Stimulated activated CD8-positive, alpha-beta memory T cell treated with anti-CD3 and anti-CD28 coated beads, Interleukin-15, amount 100 ng/mL, for 1 hour (primary cell): ENCODE measurements at regions not wholly inside any gene's neighbourhood (a gene's known extent, or its start where the extent isn't known, plus 50 kb on each side); places are given as distances from the start of the nearest gene placed in this dataset.
"Not testable (repeated sequence)": the region's sequence is repeated elsewhere in the genome, so short reads cannot be mapped to it uniquely, and the experiment has no call there.

Experiments used
- DNase-seq: peaks from one replicate; pipeline ENCODE4 v3.0.0-alpha.2; 2020; ENCODE audit warnings: low read depth

DNA sequence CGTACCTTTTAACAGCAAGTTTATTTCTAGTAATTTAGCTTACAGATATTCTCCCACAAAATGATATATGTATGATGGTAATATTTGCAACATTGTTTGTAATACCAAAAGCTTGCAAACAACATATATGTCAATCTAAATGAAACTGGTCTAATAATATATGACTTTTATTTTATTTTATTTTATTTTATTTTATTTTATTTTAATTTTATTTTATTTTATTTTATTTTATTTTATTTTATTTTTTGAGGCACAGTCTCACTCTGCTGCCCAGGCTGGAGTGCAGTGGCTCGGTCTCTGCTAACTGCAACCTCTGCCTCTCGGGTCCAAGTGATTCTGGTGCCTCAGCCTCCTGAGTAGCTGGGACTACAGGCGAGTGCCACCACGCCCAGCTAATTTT, 94.6 kb upstream of the ABCA1 start:
- DNase-seq = not testable (repeated sequence)

DNA sequence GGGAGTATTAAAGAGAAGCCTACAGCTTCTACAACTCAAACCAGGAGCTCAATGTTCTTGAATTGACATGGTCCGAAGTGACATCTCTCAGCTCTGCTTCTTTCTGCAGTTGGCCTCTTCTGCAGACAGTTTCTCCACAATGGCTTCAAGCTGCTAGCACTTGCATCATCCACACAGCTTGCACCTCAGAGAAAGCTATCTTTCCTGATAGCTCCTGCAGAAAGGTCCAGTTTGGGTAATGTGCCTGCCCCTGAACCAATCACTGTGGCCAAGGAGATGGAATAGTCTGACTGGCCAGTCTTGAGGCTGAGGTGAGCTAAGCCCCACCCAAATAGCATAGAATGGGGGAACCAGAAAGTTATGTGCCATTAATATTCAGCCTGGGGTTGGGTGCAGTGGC, 95.8 kb upstream of the ABCA1 start:
- DNase-seq = no peak

DNA sequence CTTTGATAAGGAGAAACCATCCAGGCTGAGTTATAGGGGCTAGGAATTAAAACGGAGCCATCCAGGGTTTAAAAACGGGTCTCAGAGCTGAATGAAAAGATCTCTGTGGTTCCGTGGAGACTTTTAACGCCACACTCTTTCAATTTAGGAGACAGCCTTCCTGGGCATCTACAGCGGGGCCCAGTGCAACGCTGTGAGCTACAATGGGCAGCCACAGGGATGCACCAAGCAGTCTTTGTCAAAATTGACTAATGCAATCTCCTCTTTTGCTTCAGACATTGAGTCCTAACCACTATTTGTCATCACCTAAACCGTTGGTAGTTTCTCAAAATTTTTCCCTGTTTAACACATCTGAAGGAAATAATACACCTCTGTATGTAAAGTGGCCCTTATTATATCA, 96.6 kb upstream of the ABCA1 start:
- DNase-seq = no peak

DNA sequence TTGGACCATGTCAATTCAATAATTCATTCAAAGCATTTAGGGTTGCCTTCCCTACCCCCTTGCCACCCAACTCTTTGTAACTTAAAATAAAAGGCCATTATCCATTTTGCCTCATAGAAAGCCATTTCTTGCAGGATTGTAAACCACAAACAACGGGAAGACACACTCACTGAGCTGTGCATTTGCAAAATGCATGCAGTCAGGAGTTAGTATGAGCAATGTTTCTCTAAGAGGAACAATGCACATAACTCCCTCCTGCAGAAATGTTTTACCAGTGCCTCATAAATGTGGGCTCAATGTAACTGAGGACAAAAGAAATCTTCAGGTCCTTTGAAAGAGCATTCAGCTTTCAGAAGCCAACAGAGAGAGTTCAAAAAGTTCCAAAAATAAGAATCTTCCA, 98.5 kb upstream of the ABCA1 start:
- DNase-seq = no peak

DNA sequence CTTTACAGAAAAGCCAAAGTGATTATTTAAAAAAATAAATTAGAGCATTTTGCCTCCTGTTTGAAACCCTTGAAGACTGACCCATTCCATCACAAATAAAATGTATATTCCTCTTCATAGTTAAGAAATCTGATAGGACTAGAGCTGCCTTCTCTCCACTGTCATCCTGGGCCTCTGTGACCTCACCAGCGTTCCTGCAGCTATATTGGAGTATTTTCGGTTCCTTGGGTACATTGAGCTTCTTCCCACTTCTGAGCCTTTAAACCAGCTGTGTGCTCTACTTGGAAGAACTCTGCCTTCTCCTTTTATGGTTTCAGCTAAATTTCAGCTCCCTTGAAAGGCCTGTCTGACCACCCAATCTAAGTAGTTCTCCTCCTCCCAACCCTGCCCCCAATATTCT, 99.1 kb upstream of the ABCA1 start:
- no peak for DNase-seq

DNA sequence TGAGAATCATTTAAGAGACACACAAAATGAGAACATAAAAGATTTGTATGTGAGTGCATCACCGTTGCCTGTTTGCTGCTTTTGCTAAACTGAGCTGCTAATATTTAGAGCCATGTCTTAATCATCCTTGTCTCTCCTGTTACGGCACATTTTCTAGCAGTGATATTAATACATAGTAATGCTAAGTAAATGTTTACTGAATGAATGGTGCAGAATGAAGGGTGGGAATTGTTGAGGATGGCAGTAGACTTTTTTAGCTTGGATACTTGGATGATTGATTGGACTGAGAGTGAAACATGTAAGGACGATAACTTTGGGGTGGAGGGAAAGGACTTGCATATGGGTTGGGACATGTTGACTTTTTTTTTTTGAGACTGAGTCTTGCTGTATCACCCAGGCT, 102.3 kb upstream of the ABCA1 start:
- DNase-seq = no peak

DNA sequence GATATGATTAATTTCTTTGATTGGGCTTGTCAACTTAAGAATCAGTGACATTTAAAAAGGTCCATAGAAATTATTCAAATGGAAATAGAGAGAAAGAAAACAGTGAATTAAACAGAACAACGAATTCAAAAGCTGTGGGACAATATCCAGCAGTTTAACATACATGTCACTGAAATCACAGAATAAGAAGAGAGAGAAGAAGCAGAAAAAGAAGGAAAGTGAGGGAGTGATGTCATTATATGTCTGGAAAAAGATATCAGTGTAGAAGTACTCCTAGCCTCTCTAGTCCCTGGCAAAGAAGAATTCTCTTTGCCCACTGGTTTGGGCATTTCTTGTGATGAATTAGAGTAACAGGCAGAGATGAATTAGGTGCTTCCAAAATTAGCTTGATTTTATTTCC, 109.2 kb upstream of the ABCA1 start:
- no peak for DNase-seq

DNA sequence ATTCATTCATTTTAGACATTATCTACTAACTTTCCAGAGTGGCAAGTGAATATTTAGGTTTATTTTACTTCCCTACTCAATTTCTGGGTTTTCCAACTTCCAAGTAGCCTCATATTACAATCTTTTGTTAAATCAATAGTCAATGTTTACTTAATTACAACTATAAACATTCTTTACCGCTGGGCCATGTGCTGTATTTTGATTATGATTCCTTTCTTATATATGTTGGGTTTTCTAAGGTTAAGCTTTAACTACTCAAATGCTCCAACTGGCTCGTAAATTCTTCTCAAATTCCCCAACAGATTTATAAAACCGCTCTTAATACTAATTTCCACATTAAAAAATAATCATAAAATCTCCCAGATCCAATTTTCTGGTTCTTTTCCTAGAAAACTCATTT, 110.1 kb upstream of the ABCA1 start:
- DNase-seq = no peak

DNA sequence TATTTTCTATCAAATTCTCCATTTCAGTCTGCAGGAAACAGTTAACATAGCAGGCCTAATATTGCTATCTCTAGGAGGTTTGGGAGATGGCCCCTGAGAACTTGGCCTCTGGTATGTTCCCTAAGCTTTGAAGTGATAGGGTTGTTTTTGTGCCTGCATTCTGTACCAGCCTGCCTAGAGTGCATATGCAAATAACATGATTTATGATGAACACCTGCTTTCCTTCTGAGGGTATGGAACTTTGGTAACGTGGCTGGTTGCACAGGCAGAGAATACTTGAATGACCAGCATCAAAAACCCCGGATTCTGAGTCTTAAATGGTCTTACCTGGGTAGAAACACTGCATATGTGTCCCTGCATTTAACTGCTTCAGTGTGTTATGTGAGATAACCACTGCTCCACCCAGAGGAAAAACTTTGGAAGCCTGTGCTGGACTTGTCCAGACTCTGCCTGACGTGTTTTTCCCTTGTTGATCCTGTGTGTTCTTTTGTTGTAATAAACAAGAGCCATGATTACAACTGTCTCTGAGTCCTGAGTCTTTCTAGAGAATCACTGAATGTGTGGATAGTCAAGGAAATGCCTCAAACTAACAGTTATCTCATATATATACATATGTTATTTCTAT, 111.3 kb upstream of the ABCA1 start:
- no peak for DNase-seq

DNA sequence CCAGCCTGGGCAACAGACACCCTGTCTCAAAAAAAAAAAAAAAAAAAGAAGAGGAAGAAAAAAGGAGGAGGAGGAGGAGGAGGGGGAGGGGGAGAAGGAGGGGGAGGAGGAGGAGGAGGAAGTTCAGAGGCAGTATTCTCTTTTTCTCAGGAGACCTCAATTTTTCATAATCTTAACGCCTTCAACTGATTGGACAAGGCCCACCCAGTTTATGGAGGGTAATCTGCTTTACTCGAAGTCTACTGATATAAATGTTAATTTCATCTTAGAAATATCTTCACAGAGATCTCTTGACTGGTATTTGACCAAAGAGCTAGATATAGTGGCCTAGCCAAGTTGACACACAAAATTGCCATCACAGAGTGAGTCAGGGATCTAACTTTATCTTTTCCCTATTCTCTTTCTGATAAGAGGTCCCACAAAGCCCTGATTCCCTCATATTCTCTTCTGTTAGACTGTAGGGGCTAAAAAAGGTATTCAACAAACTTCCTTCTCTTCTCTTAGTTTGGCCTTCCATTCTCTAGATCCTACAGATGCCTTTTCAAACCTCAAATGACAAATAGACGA, 115.5 kb upstream of the ABCA1 start:
- DNase-seq = no peak

DNA sequence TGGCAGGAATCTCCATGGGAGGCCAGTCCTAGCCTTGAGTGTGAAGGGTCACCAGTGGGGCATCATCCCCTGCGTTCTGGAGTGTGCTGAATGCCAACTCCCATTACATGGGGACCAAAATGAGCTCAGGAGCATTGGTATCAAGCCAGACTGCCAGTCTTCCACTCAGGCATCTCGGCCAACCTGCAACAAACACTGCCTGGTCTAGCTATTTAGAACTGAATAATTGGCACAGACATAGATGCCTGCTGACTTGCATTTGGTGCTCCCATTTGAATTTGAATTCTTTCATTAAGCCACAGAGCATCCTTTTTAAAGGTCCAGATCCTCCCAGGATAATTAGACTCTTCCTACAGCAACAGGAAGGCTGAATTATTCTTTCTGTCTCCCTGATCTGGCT, 116.6 kb upstream of the ABCA1 start:
- DNase-seq = no peak

DNA sequence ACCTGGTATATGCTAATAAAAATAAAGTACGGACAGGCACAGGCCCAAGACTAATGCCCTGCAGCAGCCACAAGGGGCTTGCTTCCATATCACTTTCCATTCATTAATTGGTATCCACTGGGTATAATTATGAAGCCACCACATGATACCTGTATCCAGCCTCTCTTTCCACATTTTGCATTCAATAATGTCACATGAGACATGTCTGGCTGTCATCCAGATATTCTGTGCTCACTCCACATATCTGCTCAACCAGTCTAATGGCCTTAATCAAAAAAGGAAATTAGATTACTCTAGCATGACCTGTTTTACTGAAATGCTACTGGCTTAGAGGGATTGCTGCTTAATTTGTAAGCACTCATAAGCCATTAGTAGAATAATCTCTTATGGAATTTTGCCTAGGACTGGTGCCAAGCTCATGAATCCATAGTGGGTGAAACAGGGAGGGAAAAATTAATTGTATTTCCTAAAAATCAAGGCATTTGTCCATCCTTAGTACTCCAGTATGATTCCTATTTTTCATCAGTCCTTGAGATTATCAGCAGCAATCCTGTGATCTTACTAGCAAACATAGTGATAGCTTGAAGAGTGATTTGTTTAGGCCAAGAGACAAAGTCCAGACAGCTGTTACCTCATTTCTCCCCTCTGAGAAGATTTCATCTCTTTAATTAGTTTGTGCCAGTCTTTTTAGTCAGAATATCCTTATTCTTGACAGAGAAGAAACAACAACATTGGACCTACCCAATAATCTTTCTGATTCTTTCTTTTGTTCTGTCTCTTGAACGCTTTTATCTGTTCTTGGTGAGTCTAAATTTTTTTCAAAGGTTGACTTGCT, 119.2 kb upstream of the ABCA1 start:
- DNase-seq = no peak

DNA sequence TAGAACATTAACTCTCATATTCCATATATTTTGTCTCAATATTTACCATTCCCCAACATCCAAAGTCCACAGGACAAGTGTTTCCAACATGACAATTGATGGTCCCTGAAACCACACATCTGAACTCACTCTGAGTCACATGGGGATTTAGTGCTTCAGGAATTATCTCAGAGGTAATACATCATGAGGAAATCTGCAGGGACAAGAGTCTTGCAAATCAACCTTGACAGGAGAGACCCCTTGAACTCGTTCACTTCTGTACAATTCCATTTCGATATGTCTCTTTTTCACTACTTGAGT, 119.7 kb upstream of the ABCA1 start:
- DNase-seq = no peak

DNA sequence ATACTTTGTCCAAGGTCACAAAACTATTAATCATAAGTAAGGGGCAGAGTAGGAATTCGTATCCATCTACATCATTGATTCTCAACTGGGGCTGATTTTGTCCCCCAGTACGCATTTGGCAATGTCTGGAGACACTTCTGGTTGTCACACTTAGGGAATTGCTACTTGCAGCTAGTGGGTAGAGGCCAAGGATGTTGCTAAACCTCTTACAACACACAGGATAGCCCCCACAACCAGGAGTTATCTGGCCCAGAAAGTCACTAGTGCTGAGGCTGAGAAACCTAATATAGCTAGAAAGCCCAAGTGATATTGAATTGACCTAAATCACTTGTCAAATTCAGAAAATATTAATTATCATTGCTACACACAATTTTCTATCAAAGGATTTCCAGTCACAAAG, 120.4 kb upstream of the ABCA1 start:
- no peak for DNase-seq

DNA sequence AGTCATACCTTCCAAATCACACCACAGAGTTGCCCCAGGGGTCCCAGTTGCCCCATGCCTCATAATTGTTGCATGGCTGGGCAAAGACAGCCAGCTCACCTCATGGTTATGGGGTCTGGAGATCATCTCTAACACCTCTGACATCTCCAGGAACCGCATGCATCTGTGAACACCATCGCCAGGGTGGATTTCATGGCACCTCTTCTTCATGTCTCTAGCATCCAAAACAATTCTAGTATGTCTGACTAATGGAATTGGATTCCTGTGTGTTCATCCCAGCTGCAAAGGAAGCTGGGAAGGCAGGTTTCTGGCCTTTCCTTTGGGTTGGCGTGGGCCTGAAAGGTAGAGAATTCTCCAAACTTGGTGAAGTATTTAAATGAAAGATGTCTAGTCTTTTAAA, 122.3 kb upstream of the ABCA1 start:
- DNase-seq = no peak

DNA sequence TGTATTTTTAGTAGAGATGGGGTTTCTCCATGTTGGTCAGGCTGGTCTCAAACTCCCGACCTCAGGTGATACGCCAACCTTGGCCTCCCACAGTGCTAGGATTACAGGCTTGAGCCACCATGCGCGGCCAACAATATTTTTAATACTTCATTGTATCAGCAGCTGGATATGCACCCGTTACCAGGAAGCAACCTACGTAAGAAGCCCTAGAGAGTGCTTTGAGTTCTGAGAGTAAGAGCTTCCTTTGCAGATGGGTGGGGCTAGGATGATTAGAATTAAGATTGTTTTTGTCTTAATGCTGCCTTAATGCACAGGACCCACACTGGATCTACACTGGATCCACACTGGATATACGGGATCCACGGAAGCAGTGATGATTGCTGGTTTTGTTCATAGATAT, 123.9 kb upstream of the ABCA1 start:
- no peak for DNase-seq

DNA sequence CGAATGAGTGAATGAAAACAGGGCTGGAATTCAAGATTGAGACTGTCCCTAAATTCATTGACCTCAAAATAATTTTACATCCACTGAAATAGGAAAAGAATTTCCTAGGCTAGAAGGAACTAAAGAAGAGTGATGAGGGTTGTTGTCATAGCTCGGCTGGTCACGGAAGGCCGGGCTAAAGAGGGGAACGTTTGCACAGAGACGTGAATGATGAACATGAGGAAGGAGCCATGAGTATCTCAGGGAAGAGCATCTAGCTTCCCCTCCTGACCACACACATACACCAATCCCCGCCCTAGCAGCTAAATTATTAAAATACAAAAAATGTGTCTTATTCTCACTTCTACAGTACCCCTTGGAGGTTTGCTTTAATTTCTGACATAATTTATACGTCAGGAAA, 124.4 kb upstream of the ABCA1 start:
- no peak for DNase-seq

DNA sequence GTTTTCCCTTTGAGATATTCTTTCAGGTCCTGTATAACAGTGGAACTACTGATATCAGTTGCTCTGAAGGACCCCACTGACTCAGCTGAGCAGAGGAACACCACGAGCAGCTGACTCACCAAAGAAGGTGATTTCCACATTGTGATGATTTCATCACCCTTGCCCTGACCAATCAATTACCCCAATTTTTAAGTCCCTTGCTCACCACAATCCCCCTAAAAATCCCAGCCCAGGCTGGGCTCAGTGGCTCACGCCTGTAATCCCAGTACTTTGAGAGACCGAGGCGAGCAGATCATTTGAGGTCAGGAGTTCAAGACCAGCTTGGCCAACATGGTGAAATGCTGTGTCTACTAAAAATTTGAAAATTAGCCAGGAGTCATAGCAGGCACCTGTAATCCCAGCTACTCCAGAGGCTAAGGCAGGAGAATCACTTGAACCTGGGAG, 125.3 kb upstream of the ABCA1 start:
- DNase-seq = no peak

DNA sequence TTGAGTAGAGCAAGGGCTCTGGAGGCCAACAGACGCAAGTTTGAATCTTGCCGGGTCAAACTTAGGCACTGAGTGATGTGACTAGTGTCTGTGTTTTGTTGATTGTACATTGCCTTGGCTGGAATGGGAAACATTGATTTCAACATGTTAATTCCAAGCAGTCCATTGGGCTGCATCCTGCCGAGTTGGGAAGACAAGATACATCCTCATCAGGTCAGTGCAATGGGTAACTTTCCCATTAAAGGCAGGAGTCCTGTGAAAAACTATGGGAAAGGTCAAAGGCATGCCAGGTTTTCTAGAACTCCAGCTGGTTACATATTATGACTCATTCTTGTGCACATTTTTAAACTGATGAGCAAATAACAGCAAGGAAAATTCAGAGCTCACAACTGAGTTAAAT, 126.5 kb upstream of the ABCA1 start:
- DNase-seq = no peak

DNA sequence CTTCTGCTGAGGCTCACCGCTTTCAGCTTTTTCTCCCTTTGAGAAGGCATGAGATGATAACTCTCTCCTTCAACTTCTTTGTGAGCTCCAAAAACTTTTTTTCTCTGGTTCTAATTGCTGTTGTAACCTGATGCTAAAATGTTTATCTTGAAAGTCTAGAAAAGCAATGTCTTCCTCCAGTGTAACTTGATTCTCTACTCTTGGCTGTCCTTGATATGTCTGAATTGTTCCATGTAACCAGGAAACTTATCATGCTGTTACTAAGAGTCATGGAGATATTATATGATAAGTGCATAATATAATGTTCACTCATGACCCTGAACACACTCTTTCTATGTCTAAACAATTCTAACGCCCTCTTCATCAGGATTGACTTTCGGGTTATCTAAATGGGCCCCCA, 128.0 kb upstream of the ABCA1 start:
- DNase-seq = no peak

DNA sequence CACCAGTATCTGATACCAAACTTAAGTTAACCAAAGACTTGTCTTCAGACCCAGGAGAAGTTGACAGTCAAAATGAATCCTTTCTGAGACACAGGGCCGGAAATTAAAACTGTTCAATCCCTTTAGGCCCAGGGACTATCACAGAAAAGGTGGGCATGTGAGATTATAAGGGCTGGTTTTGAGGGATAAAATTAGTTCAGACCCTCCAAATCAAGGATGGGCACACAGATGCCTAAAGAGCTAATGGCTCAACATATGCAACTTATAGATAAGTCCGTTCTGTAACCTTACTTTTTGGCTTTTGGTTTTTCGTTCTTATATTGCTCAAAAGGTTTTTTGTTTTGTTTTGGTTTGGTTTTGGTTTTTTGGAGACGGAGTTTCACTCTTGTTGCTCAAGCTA, 129.6 kb upstream of the ABCA1 start:
- DNase-seq = no peak

DNA sequence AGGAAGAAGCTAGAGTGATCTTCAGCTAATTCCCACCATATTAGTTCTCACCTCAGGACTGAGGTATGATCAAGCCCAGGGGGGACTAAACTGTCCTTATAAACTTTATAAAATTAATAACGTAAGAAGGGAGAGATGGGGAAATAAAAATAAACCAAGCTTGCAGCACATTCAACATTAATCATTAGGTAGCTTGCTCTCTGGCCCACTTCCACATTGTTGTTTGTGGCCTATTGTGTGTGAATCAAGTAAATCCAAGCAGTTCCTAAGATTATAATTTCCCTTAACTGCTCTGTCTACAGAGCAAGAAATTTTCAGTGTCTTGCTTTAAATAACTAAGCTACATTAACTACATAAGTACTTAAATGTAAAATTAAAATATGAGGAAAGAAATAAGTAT, 131.3 kb upstream of the ABCA1 start:
- no peak for DNase-seq

DNA sequence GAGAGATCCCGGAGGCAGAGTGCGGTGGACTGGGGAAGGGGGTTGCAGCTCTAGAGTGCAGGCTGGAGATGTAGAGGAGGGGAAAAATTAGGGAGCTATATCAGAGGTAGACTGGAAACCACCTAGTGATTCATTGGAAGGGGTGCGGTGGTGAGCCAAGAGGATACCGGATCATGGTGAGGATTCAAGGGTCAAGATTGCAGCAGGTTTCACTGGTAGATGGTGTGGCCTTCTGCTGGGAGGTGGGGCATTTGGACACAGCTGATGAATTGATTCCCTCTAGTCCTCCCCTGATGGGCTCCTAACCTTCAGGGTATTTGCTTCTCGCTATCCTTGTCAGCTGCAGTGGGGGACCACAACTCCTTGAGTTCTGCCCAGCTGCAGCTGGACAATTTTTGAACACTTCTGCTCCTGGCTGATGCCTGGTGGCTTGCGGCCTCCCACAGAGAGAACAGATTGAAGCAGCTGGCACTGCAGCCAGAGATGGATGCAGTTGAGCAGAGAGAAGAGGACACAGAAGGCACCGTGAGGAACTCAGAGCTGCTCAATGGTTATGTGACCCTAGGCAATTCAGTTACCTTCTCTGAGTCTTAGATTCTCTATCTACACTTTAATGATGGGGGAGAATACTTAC, 134.4 kb upstream of the ABCA1 start:
- DNase-seq = no peak
